ENCODE measurements at regions not wholly inside any gene's neighbourhood (a gene's known extent, or its start where the extent isn't known, plus 50 kb on each side); places are given as distances from the start of the nearest gene placed in this dataset.

DNA sequence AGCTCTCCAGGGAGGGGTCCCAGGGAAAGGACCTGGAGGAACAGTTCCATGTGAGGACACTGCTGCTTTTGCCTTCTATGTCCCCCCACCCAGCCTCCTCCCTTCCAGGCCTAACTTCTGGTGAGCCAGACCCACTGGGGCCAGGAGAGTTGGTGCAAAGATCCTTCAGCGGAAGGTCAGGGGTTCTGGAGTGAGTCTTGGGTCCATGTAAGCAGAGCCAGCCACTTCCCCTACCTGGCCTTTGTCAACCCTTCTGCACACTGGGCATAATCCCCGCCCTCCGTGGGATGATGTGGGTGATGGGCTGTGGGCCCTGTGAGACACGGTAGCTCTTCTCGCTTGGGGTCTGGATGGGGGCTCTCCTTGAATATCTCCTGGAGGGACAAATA is 76.9 kb downstream of the RHOB start (continued):
- TF ChIP-seq, protein P1, sequence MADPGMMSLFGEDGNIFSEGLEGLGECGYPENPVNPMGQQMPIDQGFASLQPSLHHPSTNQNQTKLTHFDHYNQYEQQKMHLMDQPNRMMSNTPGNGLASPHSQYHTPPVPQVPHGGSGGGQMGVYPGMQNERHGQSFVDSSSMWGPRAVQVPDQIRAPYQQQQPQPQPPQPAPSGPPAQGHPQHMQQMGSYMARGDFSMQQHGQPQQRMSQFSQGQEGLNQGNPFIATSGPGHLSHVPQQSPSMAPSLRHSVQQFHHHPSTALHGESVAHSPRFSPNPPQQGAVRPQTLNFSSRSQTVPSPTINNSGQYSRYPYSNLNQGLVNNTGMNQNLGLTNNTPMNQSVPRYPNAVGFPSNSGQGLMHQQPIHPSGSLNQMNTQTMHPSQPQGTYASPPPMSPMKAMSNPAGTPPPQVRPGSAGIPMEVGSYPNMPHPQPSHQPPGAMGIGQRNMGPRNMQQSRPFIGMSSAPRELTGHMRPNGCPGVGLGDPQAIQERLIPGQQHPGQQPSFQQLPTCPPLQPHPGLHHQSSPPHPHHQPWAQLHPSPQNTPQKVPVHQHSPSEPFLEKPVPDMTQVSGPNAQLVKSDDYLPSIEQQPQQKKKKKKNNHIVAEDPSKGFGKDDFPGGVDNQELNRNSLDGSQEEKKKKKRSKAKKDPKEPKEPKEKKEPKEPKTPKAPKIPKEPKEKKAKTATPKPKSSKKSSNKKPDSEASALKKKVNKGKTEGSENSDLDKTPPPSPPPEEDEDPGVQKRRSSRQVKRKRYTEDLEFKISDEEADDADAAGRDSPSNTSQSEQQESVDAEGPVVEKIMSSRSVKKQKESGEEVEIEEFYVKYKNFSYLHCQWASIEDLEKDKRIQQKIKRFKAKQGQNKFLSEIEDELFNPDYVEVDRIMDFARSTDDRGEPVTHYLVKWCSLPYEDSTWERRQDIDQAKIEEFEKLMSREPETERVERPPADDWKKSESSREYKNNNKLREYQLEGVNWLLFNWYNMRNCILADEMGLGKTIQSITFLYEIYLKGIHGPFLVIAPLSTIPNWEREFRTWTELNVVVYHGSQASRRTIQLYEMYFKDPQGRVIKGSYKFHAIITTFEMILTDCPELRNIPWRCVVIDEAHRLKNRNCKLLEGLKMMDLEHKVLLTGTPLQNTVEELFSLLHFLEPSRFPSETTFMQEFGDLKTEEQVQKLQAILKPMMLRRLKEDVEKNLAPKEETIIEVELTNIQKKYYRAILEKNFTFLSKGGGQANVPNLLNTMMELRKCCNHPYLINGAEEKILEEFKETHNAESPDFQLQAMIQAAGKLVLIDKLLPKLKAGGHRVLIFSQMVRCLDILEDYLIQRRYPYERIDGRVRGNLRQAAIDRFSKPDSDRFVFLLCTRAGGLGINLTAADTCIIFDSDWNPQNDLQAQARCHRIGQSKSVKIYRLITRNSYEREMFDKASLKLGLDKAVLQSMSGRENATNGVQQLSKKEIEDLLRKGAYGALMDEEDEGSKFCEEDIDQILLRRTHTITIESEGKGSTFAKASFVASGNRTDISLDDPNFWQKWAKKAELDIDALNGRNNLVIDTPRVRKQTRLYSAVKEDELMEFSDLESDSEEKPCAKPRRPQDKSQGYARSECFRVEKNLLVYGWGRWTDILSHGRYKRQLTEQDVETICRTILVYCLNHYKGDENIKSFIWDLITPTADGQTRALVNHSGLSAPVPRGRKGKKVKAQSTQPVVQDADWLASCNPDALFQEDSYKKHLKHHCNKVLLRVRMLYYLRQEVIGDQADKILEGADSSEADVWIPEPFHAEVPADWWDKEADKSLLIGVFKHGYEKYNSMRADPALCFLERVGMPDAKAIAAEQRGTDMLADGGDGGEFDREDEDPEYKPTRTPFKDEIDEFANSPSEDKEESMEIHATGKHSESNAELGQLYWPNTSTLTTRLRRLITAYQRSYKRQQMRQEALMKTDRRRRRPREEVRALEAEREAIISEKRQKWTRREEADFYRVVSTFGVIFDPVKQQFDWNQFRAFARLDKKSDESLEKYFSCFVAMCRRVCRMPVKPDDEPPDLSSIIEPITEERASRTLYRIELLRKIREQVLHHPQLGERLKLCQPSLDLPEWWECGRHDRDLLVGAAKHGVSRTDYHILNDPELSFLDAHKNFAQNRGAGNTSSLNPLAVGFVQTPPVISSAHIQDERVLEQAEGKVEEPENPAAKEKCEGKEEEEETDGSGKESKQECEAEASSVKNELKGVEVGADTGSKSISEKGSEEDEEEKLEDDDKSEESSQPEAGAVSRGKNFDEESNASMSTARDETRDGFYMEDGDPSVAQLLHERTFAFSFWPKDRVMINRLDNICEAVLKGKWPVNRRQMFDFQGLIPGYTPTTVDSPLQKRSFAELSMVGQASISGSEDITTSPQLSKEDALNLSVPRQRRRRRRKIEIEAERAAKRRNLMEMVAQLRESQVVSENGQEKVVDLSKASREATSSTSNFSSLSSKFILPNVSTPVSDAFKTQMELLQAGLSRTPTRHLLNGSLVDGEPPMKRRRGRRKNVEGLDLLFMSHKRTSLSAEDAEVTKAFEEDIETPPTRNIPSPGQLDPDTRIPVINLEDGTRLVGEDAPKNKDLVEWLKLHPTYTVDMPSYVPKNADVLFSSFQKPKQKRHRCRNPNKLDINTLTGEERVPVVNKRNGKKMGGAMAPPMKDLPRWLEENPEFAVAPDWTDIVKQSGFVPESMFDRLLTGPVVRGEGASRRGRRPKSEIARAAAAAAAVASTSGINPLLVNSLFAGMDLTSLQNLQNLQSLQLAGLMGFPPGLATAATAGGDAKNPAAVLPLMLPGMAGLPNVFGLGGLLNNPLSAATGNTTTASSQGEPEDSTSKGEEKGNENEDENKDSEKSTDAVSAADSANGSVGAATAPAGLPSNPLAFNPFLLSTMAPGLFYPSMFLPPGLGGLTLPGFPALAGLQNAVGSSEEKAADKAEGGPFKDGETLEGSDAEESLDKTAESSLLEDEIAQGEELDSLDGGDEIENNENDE (IDR thresholded peaks at IDR 0.05; ENCODE audit: insufficient replicate concordance, low read length) = no peak
- TF ChIP-seq, protein P2, sequence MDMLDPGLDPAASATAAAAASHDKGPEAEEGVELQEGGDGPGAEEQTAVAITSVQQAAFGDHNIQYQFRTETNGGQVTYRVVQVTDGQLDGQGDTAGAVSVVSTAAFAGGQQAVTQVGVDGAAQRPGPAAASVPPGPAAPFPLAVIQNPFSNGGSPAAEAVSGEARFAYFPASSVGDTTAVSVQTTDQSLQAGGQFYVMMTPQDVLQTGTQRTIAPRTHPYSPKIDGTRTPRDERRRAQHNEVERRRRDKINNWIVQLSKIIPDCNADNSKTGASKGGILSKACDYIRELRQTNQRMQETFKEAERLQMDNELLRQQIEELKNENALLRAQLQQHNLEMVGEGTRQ (IDR thresholded peaks at IDR 0.05; ENCODE audit: low read length) = no peak
